22Rv1 (cell line): ENCODE measurements at regions not wholly inside any gene's neighbourhood (a gene's known extent, or its start where the extent isn't known, plus 50 kb on each side); places are given as distances from the start of the nearest gene placed in this dataset.

ENCODE experiments used
- CTCF ChIP-seq: fragments of 450-650 bp; IDR thresholded peaks from 2 replicates; pipeline ENCODE4 v1.5.1; 2017; ENCODE audit warnings: mild to moderate bottlenecking
- ZFX ChIP-seq: fragments of 450-650 bp; IDR thresholded peaks from 2 replicates; pipeline ENCODE4 v1.6.1; 2017; ENCODE audit warnings: antibody characterized with exemption, borderline replicate concordance

DNA sequence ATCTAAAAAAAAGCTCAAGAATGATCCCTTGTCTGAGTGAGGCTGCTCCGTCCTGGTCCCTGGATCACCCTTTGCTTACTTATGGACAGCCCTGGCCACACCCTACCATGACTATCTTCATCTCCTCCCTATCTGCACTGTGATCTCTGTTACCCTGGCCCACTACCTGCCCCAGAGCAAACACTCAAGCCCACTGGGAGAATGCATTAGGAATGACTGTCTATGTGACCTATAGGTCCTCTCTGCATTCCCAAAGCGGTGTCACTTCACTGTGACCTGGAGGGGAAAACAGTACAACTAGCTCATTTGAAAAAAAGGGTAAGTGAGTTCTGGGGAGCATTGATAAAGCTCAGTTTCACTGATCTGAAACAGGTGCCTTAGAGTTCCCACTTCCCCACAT is 86.4 kb upstream of the FOXP4 start:
- no peak for TF ChIP-seq CTCF
- TF ChIP-seq ZFX = no peak
